ENCODE measurements at regions not wholly inside any gene's neighbourhood (a gene's known extent, or its start where the extent isn't known, plus 50 kb on each side); places are given as distances from the start of the nearest gene placed in this dataset.

DNA sequence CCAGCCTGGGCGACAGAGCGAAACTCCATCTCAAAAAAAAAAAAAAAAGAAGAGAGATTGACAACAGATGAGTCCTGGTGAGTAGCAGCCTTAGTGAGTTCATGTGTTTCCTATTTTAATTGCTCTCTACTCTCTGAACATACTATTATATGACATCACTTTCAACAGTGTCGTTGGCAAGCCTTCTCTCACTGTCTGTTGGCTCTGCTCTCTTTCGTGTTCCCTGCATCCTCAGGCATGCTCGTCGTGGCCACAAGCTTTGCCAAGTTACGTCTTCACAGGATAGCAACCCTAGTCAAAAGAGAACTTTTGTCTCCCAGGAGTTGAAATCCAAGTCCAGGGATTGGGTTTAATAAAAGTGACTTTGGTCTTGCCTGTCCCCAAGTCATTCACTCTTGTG is 117.1 kb upstream of the EGFL6 start (continued):
- TF ChIP-seq, protein P1, sequence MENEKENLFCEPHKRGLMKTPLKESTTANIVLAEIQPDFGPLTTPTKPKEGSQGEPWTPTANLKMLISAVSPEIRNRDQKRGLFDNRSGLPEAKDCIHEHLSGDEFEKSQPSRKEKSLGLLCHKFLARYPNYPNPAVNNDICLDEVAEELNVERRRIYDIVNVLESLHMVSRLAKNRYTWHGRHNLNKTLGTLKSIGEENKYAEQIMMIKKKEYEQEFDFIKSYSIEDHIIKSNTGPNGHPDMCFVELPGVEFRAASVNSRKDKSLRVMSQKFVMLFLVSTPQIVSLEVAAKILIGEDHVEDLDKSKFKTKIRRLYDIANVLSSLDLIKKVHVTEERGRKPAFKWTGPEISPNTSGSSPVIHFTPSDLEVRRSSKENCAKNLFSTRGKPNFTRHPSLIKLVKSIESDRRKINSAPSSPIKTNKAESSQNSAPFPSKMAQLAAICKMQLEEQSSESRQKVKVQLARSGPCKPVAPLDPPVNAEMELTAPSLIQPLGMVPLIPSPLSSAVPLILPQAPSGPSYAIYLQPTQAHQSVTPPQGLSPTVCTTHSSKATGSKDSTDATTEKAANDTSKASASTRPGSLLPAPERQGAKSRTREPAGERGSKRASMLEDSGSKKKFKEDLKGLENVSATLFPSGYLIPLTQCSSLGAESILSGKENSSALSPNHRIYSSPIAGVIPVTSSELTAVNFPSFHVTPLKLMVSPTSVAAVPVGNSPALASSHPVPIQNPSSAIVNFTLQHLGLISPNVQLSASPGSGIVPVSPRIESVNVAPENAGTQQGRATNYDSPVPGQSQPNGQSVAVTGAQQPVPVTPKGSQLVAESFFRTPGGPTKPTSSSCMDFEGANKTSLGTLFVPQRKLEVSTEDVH (IDR thresholded peaks at IDR 0.05; ENCODE audit: low read depth, partially characterized antibody), result no peak
- TF ChIP-seq, protein P2, sequence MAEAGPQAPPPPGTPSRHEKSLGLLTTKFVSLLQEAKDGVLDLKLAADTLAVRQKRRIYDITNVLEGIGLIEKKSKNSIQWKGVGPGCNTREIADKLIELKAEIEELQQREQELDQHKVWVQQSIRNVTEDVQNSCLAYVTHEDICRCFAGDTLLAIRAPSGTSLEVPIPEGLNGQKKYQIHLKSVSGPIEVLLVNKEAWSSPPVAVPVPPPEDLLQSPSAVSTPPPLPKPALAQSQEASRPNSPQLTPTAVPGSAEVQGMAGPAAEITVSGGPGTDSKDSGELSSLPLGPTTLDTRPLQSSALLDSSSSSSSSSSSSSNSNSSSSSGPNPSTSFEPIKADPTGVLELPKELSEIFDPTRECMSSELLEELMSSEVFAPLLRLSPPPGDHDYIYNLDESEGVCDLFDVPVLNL (IDR thresholded peaks at IDR 0.05; ENCODE audit: low read depth, low read length), result no peak
- no peak for TF ChIP-seq STAT1 (conservative IDR thresholded peaks at IDR 0.05)
- TF ChIP-seq SMARCA5 (IDR thresholded peaks at IDR 0.05), result no peak

DNA sequence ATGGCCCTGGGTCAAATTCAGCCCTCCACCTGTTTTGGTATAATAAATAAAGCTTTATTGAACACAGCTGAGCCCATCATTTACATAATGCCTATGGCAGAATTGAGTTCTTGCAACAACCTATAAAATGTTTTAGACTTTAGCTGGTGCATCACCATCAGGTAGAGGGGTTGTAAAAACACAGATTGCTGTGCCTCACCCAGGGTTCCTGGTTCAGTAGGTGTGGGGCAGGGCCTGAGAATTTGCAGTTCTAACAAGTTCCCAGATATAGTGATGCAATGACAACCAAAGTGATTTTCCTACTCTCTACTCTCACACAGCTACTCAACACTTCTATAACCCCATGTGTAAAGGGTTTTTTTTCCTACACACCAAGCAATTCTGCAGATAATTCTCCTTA is 120.0 kb upstream of the EGFL6 start:
- no peak overlapping the region for H3K4me3 ChIP-seq
- H3K79me2 ChIP-seq (ENCODE audit: control insufficient read depth, insufficient read depth, low read length), result no peaks in the 10 kb centered on the region
- FAIRE-seq (no peak), DNase-seq (ENCODE audit: low read depth, low spot score) (no peak), ATAC-seq (no peak)
- H3K27me3 ChIP-seq (replicated peaks in 1 of 2; ENCODE audit: control insufficient read depth in 2 of 2, insufficient read depth in 2 of 2, low read length in 1 of 2), result no peaks in the 10 kb centered on the region
- POLR2A ChIA-PET, result interaction anchor here (1.0 to 1.4 kb wide), 2 partner anchors 110 to 502 kb away, joined by 3 read pairs; no protein-coding TSS in a partner anchor
- no TSS peak for BruUV-seq (replicated peaks)
- H3K27ac ChIP-seq (ENCODE audit: control insufficient read depth, insufficient read depth), result no peak overlapping the region
- no peak overlapping the region for H3K4me2 ChIP-seq (ENCODE audit: control insufficient read depth, insufficient read depth)
- H4K20me1 ChIP-seq (ENCODE audit: control insufficient read depth, insufficient read depth), result no peaks in the 10 kb centered on the region
- H2AFZ ChIP-seq (ENCODE audit: control insufficient read depth, low read depth, low read length), result no peak overlapping the region
- SMC1A ChIA-PET (ENCODE audit: uncharacterized antibody, unreplicated experiment), result interaction anchor here (1.2 to 2.4 kb wide), 5 partner anchors 9 to 195 kb away, joined by 3 to 7 read pairs (median 3); no protein-coding TSS in a partner anchor
- H3K9ac ChIP-seq (ENCODE audit: control insufficient read depth, insufficient read depth, low read length), result no peak overlapping the region
- H3K9me3 ChIP-seq (replicated peaks; ENCODE audit: control insufficient read depth, insufficient read depth, low read length), result no peaks in the 10 kb centered on the region; the same call in 2 of the 3 replicates
- H3K4me1 ChIP-seq (ENCODE audit: control insufficient read depth, insufficient read depth, low read length), result no peaks in the 10 kb centered on the region
- in situ Hi-C loops (cut with MboI) (no loop called here), intact Hi-C loops (cut with micrococcal nuclease; ENCODE audit: unreplicated experiment) (no loop called here)
- no peaks in the 10 kb centered on the region for H3K36me3 ChIP-seq (ENCODE audit: control insufficient read depth in 2 of 2, insufficient read depth in 2 of 2, low read length in 1 of 2)
- RAD21 ChIA-PET (ENCODE audit: unreplicated experiment), result no interaction called here
- CTCF ChIA-PET, result interaction anchor here (1.2 to 1.5 kb wide), 2 partner anchors 25 to 503 kb away, joined by 3 read pairs; no protein-coding TSS in a partner anchor
- TF ChIP-seq FOS (IDR thresholded peaks at IDR 0.05; ENCODE audit: borderline replicate concordance, extremely low read depth, insufficient read length), result no peak
- no peak for TF ChIP-seq CREB1 (IDR thresholded peaks at IDR 0.05; ENCODE audit: low read depth)
- no peak for TF ChIP-seq IKZF1 (conservative IDR thresholded peaks at IDR 0.05)
- TF ChIP-seq RFX5 (IDR thresholded peaks at IDR 0.05; ENCODE audit: low read depth, low read length), result no peak
- no peak for TF ChIP-seq RBBP5 (conservative IDR thresholded peaks at IDR 0.05)
- TF ChIP-seq, protein P3, sequence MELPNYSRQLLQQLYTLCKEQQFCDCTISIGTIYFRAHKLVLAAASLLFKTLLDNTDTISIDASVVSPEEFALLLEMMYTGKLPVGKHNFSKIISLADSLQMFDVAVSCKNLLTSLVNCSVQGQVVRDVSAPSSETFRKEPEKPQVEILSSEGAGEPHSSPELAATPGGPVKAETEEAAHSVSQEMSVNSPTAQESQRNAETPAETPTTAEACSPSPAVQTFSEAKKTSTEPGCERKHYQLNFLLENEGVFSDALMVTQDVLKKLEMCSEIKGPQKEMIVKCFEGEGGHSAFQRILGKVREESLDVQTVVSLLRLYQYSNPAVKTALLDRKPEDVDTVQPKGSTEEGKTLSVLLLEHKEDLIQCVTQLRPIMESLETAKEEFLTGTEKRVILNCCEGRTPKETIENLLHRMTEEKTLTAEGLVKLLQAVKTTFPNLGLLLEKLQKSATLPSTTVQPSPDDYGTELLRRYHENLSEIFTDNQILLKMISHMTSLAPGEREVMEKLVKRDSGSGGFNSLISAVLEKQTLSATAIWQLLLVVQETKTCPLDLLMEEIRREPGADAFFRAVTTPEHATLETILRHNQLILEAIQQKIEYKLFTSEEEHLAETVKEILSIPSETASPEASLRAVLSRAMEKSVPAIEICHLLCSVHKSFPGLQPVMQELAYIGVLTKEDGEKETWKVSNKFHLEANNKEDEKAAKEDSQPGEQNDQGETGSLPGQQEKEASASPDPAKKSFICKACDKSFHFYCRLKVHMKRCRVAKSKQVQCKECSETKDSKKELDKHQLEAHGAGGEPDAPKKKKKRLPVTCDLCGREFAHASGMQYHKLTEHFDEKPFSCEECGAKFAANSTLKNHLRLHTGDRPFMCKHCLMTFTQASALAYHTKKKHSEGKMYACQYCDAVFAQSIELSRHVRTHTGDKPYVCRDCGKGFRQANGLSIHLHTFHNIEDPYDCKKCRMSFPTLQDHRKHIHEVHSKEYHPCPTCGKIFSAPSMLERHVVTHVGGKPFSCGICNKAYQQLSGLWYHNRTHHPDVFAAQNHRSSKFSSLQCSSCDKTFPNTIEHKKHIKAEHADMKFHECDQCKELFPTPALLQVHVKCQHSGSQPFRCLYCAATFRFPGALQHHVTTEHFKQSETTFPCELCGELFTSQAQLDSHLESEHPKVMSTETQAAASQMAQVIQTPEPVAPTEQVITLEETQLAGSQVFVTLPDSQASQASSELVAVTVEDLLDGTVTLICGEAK (IDR thresholded peaks at IDR 0.05; ENCODE audit: borderline replicate concordance), result no peak
- TF ChIP-seq NFIC (IDR thresholded peaks at IDR 0.05; ENCODE audit: low read depth, low read length), result no peak
- TF ChIP-seq, protein P4, sequence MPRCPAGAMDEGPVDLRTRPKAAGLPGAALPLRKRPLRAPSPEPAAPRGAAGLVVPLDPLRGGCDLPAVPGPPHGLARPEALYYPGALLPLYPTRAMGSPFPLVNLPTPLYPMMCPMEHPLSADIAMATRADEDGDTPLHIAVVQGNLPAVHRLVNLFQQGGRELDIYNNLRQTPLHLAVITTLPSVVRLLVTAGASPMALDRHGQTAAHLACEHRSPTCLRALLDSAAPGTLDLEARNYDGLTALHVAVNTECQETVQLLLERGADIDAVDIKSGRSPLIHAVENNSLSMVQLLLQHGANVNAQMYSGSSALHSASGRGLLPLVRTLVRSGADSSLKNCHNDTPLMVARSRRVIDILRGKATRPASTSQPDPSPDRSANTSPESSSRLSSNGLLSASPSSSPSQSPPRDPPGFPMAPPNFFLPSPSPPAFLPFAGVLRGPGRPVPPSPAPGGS (IDR thresholded peaks at IDR 0.05; ENCODE audit: borderline replicate concordance, insufficient read depth, low read depth, low read length, poor library complexity, severe bottlenecking), result no peak
- TF ChIP-seq SMARCA5 (IDR thresholded peaks at IDR 0.05), result no peak
- TF ChIP-seq, protein P5, sequence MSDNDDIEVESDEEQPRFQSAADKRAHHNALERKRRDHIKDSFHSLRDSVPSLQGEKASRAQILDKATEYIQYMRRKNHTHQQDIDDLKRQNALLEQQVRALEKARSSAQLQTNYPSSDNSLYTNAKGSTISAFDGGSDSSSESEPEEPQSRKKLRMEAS (IDR thresholded peaks at IDR 0.05; ENCODE audit: low read depth, low read length), result no peak
